Osteocyte (in vitro differentiated cells): ENCODE measurements at regions not wholly inside any gene's neighbourhood (a gene's known extent, or its start where the extent isn't known, plus 50 kb on each side); places are given as distances from the start of the nearest gene placed in this dataset.

Source experiments
- DNase-seq: peaks from one replicate; pipeline ENCODE4 v3.0.0; 2021; ENCODE audit warnings: mixed read lengths; ENCODE audit not compliant: unreplicated experiment; ENCODE audit errors: extremely low spot score
- H3K27ac Mint-ChIP-seq: one replicate; pipeline ENCODE4 v1.8.0; 2021; ENCODE audit warnings: mild to moderate bottlenecking, mixed read lengths; ENCODE audit not compliant: unreplicated experiment
- H3K27me3 Mint-ChIP-seq: one replicate; pipeline ENCODE4 v1.8.0; 2021; ENCODE audit warnings: mixed read lengths; ENCODE audit not compliant: unreplicated experiment
- H3K36me3 Mint-ChIP-seq: one replicate; pipeline ENCODE4 v1.8.0; 2021; ENCODE audit warnings: mixed read lengths; ENCODE audit not compliant: unreplicated experiment
- H3K4me1 Mint-ChIP-seq: one replicate; pipeline ENCODE4 v1.8.0; 2021; ENCODE audit warnings: mixed read lengths; ENCODE audit not compliant: unreplicated experiment
- H3K4me3 Mint-ChIP-seq: one replicate; pipeline ENCODE4 v1.8.0; 2021; ENCODE audit warnings: mild to moderate bottlenecking, moderate library complexity, mixed read lengths; ENCODE audit not compliant: unreplicated experiment
- H3K9me3 Mint-ChIP-seq: one replicate; pipeline ENCODE4 v1.8.0; 2021; ENCODE audit warnings: mixed read lengths; ENCODE audit not compliant: unreplicated experiment
- CTCF ChIP-seq: fragments of 200-600 bp; sonication (generic); IDR thresholded peaks from 2 replicates; pipeline ENCODE4 v1.5.0; 2021; ENCODE audit warnings: antibody characterized with exemption, mild to moderate bottlenecking, moderate library complexity

- H3K9me3 Mint-ChIP-seq = no peaks in the 10 kb centered on the region
- no peak overlapping the region for H3K27ac Mint-ChIP-seq
- H3K4me1 Mint-ChIP-seq = no peaks in the 10 kb centered on the region
- H3K36me3 Mint-ChIP-seq = no peaks in the 10 kb centered on the region
- TF ChIP-seq CTCF = no peak
- H3K4me3 Mint-ChIP-seq = no peak overlapping the region
- no peaks in the 10 kb centered on the region for H3K27me3 Mint-ChIP-seq
- no peak for DNase-seq
Observed at GRCh38 chr12:3931206-3931605, 58.0 kb upstream of the PARP11 start.

- H3K27me3 Mint-ChIP-seq = peaks cover 4% of the 10 kb centered on the region
- TF ChIP-seq CTCF = no peak
- no peak overlapping the region for H3K27ac Mint-ChIP-seq
- H3K9me3 Mint-ChIP-seq = no peaks in the 10 kb centered on the region
- no peak for DNase-seq
- no peaks in the 10 kb centered on the region for H3K36me3 Mint-ChIP-seq
- no peak overlapping the region for H3K4me3 Mint-ChIP-seq
- no peaks in the 10 kb centered on the region for H3K4me1 Mint-ChIP-seq
Observed at GRCh38 chr12:3929875-3930615, 56.8 kb upstream of the PARP11 start.

GRCh38 chr12:3928538-3929184 lies 55.5 kb upstream of the PARP11 start:
- TF ChIP-seq CTCF = no peak
- H3K4me1 Mint-ChIP-seq = no peaks in the 10 kb centered on the region
- H3K4me3 Mint-ChIP-seq = no peak overlapping the region
- no peaks in the 10 kb centered on the region for H3K9me3 Mint-ChIP-seq
- H3K27me3 Mint-ChIP-seq = peaks cover 4% of the 10 kb centered on the region
- H3K27ac Mint-ChIP-seq = no peak overlapping the region
- no peaks in the 10 kb centered on the region for H3K36me3 Mint-ChIP-seq
- no peak for DNase-seq

GRCh38 chr12:3925621-3926020 lies 52.4 kb upstream of the PARP11 start:
- H3K27me3 Mint-ChIP-seq = peaks cover 9% of the 10 kb centered on the region
- H3K4me3 Mint-ChIP-seq = no peak overlapping the region

More at GRCh38 chr12:3925621-3926020, 52.4 kb upstream of the PARP11 start:
- no peak for DNase-seq
- no peak for TF ChIP-seq CTCF
- Mint-ChIP-seq H3K36me3 (no peaks in the 10 kb centered on the region), H3K27ac (no peak overlapping the region), H3K9me3 (no peaks in the 10 kb centered on the region), H3K4me1 (no peaks in the 10 kb centered on the region)
